NCI-H1417 (cell line): ENCODE measurements at regions not wholly inside any gene's neighbourhood (a gene's known extent, or its start where the extent isn't known, plus 50 kb on each side); places are given as distances from the start of the nearest gene placed in this dataset.

Experiments
- DNase-seq, 3 experiments: peaks; one replicate each; lab custom pipeline; 2025; lab: John Stamatoyannopoulos, UW

- DNase-seq: no peak
Observed at GRCh38 chr4:156595041-156595440, 376.6 kb downstream of the PDGFC start.

- peak; percentile 1 to 83 (median 50) for DNase-seq
Observed at GRCh38 chr4:156594624-156595023, 377.0 kb downstream of the PDGFC start.

- DNase-seq: no peak
Observed at GRCh38 chr4:156593464-156593863, 378.1 kb downstream of the PDGFC start.

GRCh38 chr4:156591679-156592078 lies 379.9 kb downstream of the PDGFC start:
- no peak for DNase-seq

- DNase-seq: no peak
Observed at GRCh38 chr4:156584100-156584499, 387.5 kb downstream of the PDGFC start.

- DNase-seq: no peak
Observed at GRCh38 chr4:156583265-156583664, 388.3 kb downstream of the PDGFC start.

GRCh38 chr4:156581282-156582063 lies 390.1 kb downstream of the PDGFC start:
- peak in 1 of 3 experiments; percentile 25 for DNase-seq

GRCh38 chr4:156578713-156579112 lies 392.9 kb downstream of the PDGFC start:
- no peak for DNase-seq

- DNase-seq: no peak
Observed at GRCh38 chr4:156578005-156578404, 393.6 kb downstream of the PDGFC start.

- no peak for DNase-seq
Observed at GRCh38 chr4:156576946-156577345, 394.7 kb downstream of the PDGFC start.

- DNase-seq: no peak
Observed at GRCh38 chr4:156575430-156576073, 396.0 kb downstream of the PDGFC start.

GRCh38 chr4:156571146-156571545 lies 400.5 kb downstream of the PDGFC start:
- DNase-seq: no peak

GRCh38 chr4:156569535-156569934 lies 402.1 kb downstream of the PDGFC start:
- no peak for DNase-seq

GRCh38 chr4:156568484-156568883 lies 403.1 kb downstream of the PDGFC start:
- DNase-seq: peak in 1 of 3 experiments; percentile 50

- no peak for DNase-seq
Observed at GRCh38 chr4:156568041-156568440, 403.6 kb downstream of the PDGFC start.

GRCh38 chr4:156560701-156561100 lies 410.9 kb downstream of the PDGFC start:
- DNase-seq: no peak

GRCh38 chr4:156559346-156559745 lies 412.3 kb downstream of the PDGFC start:
- no peak for DNase-seq

GRCh38 chr4:156558373-156559025 lies 413.1 kb downstream of the PDGFC start:
- no peak for DNase-seq

GRCh38 chr4:156557920-156558319 lies 413.7 kb downstream of the PDGFC start:
- DNase-seq: no peak

GRCh38 chr4:156556336-156556735 lies 415.3 kb downstream of the PDGFC start:
- no peak for DNase-seq

GRCh38 chr4:156553659-156554058 lies 417.9 kb downstream of the PDGFC start:
- DNase-seq: no peak

- no peak for DNase-seq
Observed at GRCh38 chr4:156547891-156548290, 423.7 kb downstream of the PDGFC start.

- no peak for DNase-seq
Observed at GRCh38 chr4:156547439-156547838, 424.2 kb downstream of the PDGFC start.
